ENCODE measurements at regions not wholly inside any gene's neighbourhood (a gene's known extent, or its start where the extent isn't known, plus 50 kb on each side); places are given as distances from the start of the nearest gene placed in this dataset.

DNA sequence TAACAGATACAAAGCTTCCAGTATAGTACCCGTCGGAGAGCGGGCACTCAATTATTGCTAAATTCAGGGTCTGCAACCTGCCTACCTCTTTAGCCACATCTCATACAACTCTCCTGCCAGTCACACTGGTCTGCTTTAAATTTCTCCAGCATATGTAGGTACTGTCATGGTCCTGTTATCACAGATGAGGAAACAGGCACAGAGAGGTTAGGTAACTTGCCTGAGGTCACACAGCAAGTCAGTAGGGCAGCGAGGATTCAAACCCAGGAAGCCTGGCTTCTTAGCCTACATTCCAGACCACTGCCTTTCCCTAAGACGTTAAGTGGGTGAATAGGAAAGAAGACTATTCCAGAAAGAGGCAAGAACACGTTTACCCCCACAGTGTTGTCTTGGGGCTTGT lies 186.0 kb upstream of the NFIB start:
- Histone ChIP-seq H3K4me1 (ENCODE audit: control insufficient read depth, insufficient read depth, low read length) (no peaks in the 10 kb centered on the region), H3K4me3 (ENCODE audit: low read depth, low read length) (no peak overlapping the region), H3K27ac (ENCODE audit: extremely low read depth, low read depth, low read length) (no peak overlapping the region), H3K36me3 (ENCODE audit: control insufficient read depth in 2 of 2, insufficient read depth in 1 of 2, low read length in 2 of 2) (no peaks in the 10 kb centered on the region), H3K9me3 (ENCODE audit: control insufficient read depth, insufficient read depth, low read depth, low read length) (no peaks in the 10 kb centered on the region)
- ChIA-PET POLR2A (no interaction called here), CTCF (interaction anchor here (1.0 kb wide), 1 partner anchor 36 kb away, joined by 3 read pairs; no protein-coding TSS in a partner anchor)
- no peak for TF ChIP-seq OSR2 (tag by site-specific recombination; IDR thresholded peaks at IDR 0.05)
- 0 out of 2 replicates have a peak, but pooled peaks have one; percentile 36 for TF ChIP-seq ZNF768 (tag by site-specific recombination; IDR thresholded peaks at IDR 0.05)

DNA sequence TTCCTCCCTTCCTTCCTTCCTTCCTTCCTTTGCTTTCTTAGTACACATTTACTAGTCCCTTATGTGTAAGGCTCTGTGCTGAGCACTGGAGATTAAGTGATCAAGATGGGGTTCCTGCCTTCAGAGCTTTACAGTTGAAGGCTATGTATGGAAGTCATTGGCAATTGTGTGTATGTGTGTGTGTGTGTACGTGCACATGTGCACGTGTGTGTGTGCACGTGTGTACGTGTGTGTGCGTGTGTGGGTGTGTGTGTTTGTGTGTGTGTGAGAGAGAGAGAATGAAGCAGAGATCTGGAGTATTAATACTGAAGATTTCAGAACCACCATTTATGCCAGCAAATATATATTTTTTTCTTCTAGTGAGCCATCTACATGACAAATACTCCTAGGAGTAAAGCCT lies 184.9 kb upstream of the NFIB start:
- H3K9me3 ChIP-seq (ENCODE audit: control insufficient read depth, insufficient read depth, low read depth, low read length): no peaks in the 10 kb centered on the region
- no peak overlapping the region for H3K4me3 ChIP-seq (ENCODE audit: low read depth, low read length)
- CTCF ChIA-PET: interaction anchor here (0.6 to 1.0 kb wide), 4 partner anchors 26 to 699 kb away, joined by 3 to 6 read pairs (median 4); no protein-coding TSS in a partner anchor
- POLR2A ChIA-PET: no interaction called here
- no peaks in the 10 kb centered on the region for H3K4me1 ChIP-seq (ENCODE audit: control insufficient read depth, insufficient read depth, low read length)
- no peak overlapping the region for H3K27ac ChIP-seq (ENCODE audit: extremely low read depth, low read depth, low read length)
- TF ChIP-seq, protein P1, sequence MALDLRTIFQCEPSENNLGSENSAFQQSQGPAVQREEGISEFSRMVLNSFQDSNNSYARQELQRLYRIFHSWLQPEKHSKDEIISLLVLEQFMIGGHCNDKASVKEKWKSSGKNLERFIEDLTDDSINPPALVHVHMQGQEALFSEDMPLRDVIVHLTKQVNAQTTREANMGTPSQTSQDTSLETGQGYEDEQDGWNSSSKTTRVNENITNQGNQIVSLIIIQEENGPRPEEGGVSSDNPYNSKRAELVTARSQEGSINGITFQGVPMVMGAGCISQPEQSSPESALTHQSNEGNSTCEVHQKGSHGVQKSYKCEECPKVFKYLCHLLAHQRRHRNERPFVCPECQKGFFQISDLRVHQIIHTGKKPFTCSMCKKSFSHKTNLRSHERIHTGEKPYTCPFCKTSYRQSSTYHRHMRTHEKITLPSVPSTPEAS (tag by site-specific recombination; IDR thresholded peaks at IDR 0.05): peak; percentile 64
- TF ChIP-seq ZNF624 (tag by site-specific recombination; IDR thresholded peaks at IDR 0.05) (no peak), ZFP41 (tag by site-specific recombination; IDR thresholded peaks at IDR 0.05; ENCODE audit: borderline replicate concordance) (no peak), ZNF140 (tag by site-specific recombination; IDR thresholded peaks at IDR 0.05) (no peak), SALL2 (tag by site-specific recombination; IDR thresholded peaks at IDR 0.05; ENCODE audit: borderline replicate concordance) (no peak)
- no peaks in the 10 kb centered on the region for H3K36me3 ChIP-seq (ENCODE audit: control insufficient read depth in 2 of 2, insufficient read depth in 1 of 2, low read length in 2 of 2)

DNA sequence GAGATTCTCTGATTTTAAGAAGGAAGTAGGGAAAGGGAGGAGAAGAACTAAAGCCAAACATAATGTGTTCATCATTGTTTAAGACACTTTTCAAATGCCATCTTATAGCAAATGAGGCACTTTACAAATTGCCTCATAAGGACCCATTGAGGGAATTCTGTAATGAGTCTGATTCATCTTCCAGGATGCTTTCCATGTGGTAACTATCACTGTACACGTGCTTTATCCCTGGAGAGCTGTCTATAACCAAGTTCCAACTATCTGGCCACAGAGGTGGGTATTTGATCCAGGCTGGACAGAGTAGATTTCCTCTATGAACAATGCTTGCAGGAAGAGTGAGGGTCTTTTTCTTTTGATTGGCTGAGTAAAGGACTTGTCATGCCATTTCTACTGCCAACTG lies 183.5 kb upstream of the NFIB start:
- H3K27ac ChIP-seq (ENCODE audit: extremely low read depth, low read depth, low read length): no peak overlapping the region
- no peaks in the 10 kb centered on the region for H3K4me1 ChIP-seq (ENCODE audit: control insufficient read depth, insufficient read depth, low read length)
- H3K9me3 ChIP-seq (ENCODE audit: control insufficient read depth, insufficient read depth, low read depth, low read length): no peaks in the 10 kb centered on the region
- POLR2A ChIA-PET: no interaction called here
- H3K4me3 ChIP-seq (ENCODE audit: low read depth, low read length): no peak overlapping the region
- CTCF ChIA-PET: interaction anchor here (0.7 to 0.8 kb wide), 2 partner anchors 55 to 445 kb away, joined by 3 read pairs; no protein-coding TSS in a partner anchor
- no peaks in the 10 kb centered on the region for H3K36me3 ChIP-seq (ENCODE audit: control insufficient read depth in 2 of 2, insufficient read depth in 1 of 2, low read length in 2 of 2)
- no peak for TF ChIP-seq ZNF239 (tag by site-specific recombination; IDR thresholded peaks at IDR 0.05)
- no peak for TF ChIP-seq ZNF610 (tag by site-specific recombination; IDR thresholded peaks at IDR 0.05; ENCODE audit: borderline replicate concordance)
- no peak for TF ChIP-seq EGR2 (tag by site-specific recombination; IDR thresholded peaks at IDR 0.05; ENCODE audit: low read depth)
- no peak for TF ChIP-seq ZNF23 (tag by site-specific recombination; IDR thresholded peaks at IDR 0.05; ENCODE audit: borderline replicate concordance)
- TF ChIP-seq, protein P2, sequence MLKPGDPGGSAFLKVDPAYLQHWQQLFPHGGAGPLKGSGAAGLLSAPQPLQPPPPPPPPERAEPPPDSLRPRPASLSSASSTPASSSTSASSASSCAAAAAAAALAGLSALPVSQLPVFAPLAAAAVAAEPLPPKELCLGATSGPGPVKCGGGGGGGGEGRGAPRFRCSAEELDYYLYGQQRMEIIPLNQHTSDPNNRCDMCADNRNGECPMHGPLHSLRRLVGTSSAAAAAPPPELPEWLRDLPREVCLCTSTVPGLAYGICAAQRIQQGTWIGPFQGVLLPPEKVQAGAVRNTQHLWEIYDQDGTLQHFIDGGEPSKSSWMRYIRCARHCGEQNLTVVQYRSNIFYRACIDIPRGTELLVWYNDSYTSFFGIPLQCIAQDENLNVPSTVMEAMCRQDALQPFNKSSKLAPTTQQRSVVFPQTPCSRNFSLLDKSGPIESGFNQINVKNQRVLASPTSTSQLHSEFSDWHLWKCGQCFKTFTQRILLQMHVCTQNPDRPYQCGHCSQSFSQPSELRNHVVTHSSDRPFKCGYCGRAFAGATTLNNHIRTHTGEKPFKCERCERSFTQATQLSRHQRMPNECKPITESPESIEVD (tag by site-specific recombination; IDR thresholded peaks at IDR 0.05): no peak
- no peak for TF ChIP-seq ZNF629 (tag by site-specific recombination; IDR thresholded peaks at IDR 0.05)
- TF ChIP-seq ZNF341 (tag by site-specific recombination; IDR thresholded peaks at IDR 0.05; ENCODE audit: low read depth): no peak
- no peak for TF ChIP-seq BCL11B (tag by site-specific recombination; IDR thresholded peaks at IDR 0.05; ENCODE audit: low read depth)
- no peak for TF ChIP-seq ZNF837 (tag by site-specific recombination; IDR thresholded peaks at IDR 0.05)
- TF ChIP-seq, protein P3, sequence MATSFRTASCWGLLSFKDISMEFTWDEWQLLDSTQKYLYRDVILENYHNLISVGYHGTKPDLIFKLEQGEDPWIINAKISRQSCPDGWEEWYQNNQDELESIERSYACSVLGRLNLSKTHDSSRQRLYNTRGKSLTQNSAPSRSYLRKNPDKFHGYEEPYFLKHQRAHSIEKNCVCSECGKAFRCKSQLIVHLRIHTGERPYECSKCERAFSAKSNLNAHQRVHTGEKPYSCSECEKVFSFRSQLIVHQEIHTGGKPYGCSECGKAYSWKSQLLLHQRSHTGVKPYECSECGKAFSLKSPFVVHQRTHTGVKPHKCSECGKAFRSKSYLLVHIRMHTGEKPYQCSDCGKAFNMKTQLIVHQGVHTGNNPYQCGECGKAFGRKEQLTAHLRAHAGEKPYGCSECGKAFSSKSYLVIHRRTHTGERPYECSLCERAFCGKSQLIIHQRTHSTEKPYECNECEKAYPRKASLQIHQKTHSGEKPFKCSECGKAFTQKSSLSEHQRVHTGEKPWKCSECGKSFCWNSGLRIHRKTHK (tag by site-specific recombination; IDR thresholded peaks at IDR 0.05): no peak
- TF ChIP-seq, protein P4, sequence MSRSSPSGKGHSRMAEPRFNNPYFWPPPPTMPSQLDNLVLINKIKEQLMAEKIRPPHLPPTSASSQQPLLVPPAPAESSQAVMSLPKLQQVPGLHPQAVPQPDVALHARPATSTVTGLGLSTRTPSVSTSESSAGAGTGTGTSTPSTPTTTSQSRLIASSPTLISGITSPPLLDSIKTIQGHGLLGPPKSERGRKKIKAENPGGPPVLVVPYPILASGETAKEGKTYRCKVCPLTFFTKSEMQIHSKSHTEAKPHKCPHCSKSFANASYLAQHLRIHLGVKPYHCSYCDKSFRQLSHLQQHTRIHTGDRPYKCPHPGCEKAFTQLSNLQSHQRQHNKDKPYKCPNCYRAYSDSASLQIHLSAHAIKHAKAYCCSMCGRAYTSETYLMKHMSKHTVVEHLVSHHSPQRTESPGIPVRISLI (tag by site-specific recombination; IDR thresholded peaks at IDR 0.05): no peak
- no peak for TF ChIP-seq ZNF76 (tag by site-specific recombination; IDR thresholded peaks at IDR 0.05; ENCODE audit: borderline replicate concordance, low read depth)
- no peak for TF ChIP-seq ZNF37A (tag by site-specific recombination; IDR thresholded peaks at IDR 0.05)
- no peak for TF ChIP-seq ZNF211 (tag by site-specific recombination; IDR thresholded peaks at IDR 0.05; ENCODE audit: low read depth)
- TF ChIP-seq, protein P5, sequence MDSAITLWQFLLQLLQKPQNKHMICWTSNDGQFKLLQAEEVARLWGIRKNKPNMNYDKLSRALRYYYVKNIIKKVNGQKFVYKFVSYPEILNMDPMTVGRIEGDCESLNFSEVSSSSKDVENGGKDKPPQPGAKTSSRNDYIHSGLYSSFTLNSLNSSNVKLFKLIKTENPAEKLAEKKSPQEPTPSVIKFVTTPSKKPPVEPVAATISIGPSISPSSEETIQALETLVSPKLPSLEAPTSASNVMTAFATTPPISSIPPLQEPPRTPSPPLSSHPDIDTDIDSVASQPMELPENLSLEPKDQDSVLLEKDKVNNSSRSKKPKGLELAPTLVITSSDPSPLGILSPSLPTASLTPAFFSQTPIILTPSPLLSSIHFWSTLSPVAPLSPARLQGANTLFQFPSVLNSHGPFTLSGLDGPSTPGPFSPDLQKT (IDR thresholded peaks at IDR 0.05; ENCODE audit: borderline replicate concordance, low read depth, low read length): no peak
- TF ChIP-seq, protein P6, sequence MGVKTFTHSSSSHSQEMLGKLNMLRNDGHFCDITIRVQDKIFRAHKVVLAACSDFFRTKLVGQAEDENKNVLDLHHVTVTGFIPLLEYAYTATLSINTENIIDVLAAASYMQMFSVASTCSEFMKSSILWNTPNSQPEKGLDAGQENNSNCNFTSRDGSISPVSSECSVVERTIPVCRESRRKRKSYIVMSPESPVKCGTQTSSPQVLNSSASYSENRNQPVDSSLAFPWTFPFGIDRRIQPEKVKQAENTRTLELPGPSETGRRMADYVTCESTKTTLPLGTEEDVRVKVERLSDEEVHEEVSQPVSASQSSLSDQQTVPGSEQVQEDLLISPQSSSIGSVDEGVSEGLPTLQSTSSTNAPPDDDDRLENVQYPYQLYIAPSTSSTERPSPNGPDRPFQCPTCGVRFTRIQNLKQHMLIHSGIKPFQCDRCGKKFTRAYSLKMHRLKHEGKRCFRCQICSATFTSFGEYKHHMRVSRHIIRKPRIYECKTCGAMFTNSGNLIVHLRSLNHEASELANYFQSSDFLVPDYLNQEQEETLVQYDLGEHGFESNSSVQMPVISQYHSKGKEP (tag by site-specific recombination; IDR thresholded peaks at IDR 0.05): no peak
- TF ChIP-seq ZNF549 (tag by site-specific recombination; IDR thresholded peaks at IDR 0.05): no peak
